CD4-positive, alpha-beta T cell treated with Interleukin-4 for 4 hours (primary cell): ENCODE measurements at regions not wholly inside any gene's neighbourhood (a gene's known extent, or its start where the extent isn't known, plus 50 kb on each side); places are given as distances from the start of the nearest gene placed in this dataset.

Source experiments
- DNase-seq: peaks from one replicate; pipeline ENCODE4 v3.0.0-alpha.2; 2020

DNA sequence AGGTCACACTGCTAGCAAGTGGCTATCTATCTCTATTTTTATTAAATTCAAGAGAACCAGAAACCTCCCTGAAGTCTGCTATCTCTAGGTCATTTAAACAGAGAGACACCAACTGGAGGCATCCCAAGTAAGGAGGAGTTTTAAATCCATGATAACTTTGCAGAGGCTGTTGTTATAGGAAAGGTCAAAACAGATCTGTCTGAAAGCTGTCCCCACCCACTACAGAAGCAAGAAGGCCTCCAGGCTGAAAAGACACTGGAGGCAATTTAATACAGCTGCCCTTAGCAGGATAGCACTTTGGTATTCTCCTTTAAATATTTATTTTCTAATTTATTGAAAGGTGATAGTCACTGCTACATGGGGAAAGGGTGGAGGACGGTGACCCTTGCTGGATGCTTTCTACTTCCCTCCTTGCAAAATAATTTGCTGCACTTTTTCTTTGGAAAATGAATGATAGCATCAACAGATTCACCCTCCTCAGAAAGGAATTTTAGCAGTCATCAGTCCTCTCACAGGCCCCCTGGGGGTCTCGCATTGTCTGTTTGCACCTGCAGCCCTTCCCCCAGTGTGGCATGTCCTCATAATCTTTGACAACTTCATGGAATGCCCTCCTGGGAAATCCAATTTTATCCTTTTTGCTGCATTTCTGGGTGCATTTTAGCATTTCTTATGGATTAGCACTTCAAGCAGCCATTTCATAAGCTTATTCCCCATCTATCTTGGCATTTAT lies 429.5 kb upstream of the TNP1 start:
- DNase-seq: no peak

DNA sequence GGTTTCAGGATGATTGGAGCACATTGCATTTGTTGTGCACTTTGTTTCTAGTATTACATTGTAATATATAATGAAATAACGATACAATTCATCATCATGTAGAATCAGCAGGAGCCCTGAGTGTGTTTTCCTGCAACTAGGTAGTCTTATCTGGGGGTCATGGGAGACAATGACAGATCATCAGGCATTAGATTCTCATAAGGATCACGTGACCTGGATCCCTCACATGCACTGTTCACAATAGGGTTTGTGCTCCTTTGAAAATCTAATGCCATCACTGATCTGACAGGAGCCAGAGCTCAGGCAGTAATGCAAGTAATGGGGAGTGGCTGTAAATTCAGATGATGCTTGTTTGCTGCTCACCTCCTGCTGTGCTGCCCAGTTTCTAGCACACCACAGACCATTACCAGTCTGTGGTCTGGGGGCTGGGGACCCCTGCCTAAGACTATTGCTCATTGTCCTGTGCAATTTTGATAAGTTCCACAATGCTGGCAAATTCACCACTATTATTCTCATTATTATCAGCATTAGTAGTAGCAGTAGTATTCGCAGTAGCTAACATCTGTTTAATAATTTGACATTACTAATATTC lies 428.7 kb upstream of the TNP1 start:
- DNase-seq: no peak

DNA sequence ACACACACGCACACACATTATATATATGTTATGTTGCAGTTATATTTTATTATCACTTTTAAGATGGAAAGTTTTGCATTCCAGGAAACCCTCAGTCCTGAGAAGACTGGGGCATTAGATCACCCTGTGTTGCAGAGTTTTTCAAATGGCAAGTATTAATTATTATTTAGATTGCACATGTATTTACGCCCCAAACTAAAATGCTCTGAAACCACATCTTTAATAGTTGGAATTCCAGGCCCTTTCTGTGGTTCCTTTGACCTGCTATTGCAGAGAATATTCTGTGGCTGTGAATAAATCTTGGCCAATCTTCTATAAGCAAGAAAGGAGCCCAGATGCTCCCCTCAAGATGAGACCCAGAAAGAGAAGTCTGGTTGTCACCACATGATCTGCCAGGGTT lies 427.0 kb upstream of the TNP1 start:
- no peak for DNase-seq

DNA sequence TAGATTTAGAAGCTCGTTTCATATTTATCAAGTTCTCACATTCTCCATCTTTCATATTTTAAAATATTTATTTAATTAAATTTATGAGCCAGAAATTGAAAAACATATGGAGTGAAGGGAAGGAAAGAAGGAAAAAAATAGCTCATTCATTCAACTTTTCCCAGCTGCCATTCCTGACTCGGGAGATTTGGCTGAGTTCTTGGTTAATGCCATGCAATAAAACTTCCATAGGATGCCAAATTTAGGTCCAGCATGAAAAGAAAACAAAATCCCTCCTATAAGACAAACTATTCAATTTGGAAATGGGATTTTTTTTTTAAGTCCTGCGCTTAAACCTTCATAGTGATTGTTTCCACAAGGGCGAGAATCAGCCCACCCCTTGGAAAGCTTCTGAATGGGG lies 426.1 kb upstream of the TNP1 start:
- DNase-seq: no peak

DNA sequence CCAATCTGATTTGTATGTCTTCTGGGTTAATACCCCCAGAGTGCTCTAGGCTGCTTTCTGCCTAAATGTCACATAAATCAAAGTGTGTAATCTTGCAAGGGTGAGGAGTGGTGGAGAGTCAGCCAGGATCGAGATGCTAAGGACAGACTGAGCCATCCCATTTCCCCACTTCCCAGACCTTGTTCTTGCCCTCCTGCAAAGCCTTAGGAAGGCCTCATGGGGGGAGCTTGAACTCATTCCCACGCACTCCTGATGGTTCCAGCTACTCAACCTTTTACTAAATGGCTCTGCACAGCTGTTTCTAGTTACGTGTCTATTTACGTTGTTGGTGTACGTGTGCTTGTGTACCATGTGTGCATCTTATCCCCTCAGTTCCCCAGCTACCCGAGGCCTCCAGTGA lies 423.6 kb upstream of the TNP1 start:
- DNase-seq: no peak

DNA sequence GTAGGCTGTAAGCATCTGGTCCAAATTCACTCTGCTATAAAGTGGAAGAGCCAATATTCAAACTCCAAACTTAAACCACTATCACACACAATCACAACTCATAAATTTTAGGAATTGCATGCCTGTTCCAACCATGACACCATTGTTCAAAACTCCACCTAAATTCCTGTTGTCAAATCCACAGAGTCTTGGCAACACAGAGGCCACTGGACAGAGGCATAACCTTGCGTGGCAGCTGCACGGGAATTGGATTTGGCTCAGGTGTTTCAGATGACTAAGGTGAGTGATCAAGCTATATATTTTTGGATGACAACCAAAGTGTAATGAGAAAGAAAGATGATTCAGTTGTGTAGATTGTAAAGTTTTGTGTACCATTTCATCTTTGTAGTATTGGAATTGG lies 422.7 kb upstream of the TNP1 start:
- DNase-seq: no peak

DNA sequence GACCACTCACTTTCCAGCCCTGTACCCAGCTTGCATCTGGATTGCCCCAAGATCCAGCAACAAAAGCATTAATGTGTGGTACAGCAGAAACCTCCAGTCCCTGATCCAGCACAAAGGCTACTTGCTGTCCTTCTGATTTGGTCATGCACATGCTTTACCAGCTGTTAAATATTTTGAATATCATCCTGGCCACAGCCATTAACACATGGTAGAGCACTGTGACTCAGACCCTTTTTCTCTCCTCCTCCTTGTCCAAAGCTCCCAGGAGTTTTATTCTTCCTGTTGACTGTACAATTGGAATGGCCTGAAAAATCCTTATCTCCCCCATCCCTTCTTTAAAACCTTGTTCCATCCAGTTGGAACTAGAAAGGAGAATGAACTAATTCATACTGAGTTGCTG lies 419.7 kb upstream of the TNP1 start:
- DNase-seq: no peak

DNA sequence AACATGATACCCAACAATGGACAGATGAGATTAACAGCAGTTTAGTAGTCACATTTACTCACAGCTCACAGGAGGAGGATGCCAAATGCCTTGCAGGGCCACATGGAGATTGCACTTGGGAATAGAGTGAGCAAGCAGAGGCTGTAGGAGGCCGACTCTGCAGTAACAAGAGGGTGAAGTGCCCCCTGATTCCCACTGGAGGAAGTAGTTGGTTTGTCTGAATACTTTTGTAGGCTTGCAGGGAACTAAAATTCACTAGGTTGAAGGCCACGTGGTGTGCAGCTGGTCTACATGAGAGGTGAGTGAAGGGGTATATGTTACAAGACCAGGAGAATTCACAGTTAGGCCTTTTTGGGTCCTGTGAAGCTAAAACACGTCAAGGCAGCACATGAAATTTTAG lies 419.3 kb upstream of the TNP1 start:
- DNase-seq: no peak

DNA sequence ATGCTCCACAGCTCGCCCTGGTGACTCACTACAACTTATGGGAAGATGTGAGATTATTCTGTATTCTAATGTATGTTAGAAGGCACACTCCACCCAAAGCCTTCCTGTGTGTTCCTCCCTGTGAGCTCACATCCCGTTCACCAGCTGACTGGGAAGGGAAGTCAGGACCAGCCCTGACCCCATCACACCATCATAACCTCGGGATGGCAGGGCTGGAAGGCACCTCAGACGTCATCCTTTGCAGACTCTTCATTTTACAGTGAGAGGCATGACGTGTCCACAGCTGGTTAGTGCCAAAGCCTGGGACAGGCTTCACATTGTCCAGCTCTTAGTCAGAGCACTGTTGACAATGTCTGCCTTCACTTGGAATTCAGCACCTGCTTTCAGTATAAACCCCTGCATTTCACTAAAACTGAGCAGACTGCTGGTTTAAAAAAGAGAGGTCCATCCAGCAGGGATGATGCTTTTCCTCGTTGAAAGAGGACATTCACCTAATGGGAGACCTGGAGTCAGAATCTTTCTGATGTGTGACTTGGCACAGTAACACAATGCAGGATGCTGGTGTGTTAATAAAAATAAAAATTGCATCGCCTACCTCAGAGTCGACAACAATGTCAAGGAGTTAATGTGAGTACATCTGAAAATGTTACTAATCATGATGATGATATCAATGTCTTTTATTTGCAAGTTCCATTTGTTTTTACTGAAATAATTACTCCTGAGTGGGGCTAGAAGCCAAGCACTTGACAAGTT lies 418.0 kb upstream of the TNP1 start:
- DNase-seq: no peak

DNA sequence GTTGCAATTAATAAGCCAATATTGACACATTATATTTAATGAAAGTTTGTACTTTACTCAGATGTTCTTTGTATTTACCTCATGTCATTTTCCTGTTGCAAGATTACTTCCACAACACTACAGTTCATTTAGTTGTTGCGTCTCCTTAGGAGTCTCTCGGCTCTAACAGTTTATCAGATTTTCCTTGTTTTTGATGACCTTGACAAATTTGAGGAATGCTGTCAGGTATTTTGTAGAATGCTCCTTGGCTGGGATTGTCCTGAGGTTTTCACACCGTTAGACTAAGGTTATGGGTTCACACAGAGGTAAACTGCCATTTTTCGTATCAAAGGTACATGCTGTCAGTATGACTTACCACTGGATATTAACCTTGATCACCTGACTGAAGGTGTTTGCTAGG lies 416.6 kb upstream of the TNP1 start:
- no peak for DNase-seq

DNA sequence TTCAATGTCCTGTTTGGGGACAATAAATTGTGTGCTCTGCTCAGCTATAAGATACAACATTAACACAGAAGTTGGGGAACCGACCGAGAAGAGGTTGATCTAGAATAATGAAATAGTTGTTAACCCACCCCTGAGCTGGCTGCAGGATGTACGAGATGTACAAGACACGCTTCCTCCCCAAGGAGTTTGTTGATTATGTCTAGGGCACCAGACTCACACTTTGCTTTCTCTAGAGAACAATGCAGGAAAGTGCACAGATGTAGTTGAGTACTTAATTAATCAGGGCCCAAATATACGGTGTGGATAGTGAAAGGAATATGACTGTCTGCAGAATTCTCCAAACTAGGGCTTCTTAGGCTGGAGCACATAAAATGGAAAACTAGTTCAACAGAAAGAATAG lies 415.2 kb upstream of the TNP1 start:
- no peak for DNase-seq

DNA sequence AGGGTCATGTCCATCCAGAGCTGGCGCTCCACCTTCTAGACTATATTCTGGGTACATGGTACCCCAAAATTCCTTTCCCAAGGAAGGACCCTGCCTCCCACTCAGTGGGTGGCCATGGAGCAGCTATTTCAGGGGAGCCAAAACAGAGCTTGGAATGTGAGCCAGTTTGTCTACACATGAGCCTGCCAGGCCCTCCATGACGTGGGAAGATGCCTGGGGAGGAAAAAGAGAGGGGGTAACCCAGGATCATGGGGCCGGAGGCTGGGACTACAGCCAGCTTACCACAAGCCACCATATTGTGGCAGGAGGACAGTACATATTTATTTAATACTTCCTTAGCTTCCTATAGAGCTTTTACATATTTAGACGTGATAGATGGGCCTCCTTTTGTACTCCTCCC lies 414.7 kb upstream of the TNP1 start:
- DNase-seq: no peak

DNA sequence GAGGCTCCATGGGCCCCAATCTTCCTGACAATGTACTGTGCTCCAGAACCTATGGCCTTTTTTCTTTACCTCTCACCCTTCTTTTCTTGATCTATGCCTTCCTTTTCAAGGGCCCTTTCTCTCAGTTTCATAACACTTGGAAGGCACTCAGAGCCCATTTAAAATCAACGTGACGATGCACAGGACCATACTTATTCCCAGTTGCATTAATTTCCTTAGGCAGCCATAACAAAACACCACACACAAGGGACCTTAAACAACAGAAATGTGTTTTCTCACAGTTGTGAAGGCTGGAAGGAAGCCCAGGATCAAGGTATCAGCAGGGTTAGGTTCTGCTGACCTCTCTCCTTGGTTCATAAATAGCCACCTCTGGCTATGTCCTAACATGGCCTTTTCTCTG lies 414.0 kb upstream of the TNP1 start:
- DNase-seq: no peak

DNA sequence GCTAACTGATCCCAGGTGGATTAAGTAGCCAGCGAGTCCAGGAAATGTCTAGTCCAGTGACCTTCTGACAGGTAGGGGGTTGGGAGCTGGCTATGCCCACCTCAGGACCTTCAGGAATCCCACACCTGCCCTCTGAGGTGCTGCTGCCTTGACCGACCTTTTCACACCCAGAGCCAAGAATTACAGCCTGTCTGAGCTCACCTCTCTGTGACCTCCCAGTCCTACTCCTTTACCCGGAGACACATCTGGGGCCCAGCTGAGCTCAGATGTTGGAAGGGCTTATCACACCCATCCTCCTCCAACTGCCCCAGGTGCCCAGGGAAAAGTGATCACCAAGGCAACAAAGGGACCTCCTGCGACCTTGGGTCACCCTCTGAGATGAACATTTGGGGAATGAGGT lies 413.3 kb upstream of the TNP1 start:
- DNase-seq: no peak

DNA sequence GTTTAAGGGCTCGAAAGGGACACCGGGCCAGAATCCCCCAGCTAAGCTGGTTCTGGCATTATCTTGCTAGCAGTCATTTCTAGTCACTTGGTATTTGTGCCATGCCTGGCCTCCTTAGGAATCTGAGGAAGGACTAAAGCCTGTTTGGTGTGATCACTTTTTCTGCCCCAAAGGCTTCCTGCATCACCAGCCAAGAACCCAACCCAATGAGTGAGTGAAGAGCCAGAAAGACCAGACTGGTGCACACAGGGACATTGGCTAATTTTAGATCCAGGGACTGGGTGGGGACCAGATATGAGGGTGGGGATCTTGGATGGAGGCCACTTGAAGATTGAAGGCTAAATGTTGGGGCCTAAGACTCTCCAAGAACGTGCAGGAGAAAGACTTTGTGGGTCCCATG lies 411.9 kb upstream of the TNP1 start:
- DNase-seq: no peak

DNA sequence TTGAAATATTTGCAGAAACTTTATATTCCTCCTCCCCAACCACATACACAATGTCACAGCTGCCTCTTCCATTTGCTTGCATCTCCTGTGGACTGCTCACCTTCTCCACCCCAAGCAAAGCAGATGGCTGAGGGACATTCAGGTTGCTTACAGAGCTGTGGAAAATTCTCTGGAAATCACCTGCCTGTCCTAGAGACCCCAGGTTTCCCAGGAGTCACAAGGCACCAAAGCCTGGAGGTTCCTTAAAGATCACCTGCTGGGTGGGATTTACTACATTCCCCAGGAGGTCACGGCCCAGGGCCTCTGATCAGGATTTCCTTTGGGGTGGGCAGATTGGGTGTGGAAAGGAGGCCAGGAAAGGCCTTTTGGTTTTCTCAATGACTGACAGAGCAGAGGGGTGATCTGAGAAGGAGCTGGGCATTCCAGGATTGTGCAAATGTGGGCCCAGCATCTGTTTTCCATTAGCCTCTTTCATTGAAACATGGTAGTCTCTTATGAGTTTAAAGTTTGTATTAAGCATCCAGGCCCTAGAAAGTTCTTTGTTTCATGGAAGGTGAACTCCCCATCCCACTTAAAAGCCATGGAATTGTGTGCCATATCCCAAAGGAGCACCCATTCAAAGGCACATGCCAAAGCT lies 410.7 kb upstream of the TNP1 start:
- no peak for DNase-seq

DNA sequence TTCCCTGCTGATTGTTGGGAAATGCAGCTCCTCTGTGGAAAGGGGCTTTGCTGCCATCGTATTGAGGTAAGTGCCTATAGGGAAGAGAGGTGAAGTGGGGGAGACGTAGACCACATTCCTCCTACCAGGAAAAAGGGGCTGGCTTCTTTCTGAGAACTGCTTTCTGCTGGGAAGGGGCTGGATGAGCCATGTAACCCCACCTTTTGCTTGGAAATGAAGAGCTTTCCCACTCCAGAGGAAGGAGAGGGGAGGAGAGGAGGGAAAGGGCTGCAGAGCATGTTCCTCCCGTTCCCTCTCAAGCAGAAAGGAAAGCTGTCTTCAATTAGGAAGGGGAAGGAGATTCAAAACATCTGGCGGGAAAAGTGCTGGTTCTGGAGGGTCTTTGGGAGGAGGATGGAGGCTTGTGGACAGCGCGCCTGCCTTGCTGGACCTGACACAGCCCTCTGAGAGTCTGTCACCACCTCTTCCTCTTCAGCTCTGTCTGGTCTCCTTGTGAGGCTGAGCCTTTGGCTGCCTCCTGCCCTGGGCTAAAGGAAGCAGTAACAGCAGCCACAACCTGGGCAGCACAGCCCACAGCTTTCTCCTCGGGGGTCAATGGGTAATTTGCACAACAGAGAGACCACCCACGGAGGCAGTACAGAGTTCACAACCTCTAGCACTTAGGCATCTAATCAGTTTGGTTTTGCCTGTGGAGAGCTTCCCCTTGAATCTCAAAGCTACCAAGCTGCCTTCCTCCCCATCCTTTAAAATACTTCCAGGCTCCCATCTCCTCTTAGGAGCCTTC lies 410.0 kb upstream of the TNP1 start:
- no peak for DNase-seq

DNA sequence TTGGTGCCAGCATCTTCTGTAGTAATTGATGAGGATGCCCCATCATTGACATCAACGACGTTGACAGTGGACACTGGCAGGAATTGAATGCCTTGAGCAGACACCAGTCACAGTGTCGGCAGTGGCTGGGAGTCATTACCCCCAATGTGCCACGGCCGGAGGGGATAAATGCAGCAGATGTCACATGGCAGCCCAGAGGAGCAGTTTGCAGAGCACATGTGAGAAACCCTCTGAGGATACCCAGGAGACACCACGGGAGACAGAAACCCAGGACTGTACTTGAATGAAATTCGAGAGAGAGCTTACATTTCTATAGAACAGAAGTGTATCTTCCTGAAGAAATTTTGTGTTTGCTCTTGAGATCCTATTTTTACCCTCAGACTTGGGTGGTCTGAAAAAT lies 409.1 kb upstream of the TNP1 start:
- DNase-seq: no peak

DNA sequence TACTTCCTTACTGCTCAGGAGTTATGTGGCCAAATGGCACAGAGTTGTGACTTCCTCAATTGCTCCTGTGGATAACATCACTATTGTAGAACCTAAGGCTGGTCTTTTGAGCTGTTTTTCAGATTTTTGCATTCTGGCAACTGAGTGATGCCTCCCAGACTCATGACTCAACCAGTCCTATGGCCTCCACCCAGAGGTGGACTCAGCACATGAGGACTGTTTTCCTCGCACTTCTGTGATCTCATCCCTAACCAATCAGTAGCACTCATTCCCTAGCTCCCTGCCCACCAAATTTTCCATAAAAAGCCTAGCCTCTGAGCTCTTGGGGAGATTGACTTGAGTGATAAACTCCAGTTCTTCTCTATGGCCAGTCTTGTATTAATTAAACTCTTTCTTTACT lies 407.9 kb upstream of the TNP1 start:
- DNase-seq: no peak

DNA sequence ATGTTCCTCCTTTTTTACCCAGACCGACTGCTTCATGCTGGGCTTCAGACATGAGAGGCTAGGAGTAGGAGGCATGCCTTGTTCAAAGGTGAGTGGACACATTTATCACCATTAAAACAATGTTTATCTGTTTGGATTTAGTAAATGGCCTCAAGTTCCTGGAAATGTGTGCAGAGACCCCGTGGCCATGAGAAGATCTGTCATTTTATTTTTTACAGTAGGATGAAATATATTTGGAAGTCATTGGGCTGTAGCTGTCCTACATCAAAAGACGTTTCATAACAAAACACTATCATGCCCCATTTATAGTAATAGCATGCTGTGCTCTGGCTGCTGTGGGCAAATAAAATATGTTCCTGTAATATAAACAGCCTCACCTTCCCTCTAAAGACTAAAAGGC lies 403.9 kb upstream of the TNP1 start:
- no peak for DNase-seq

DNA sequence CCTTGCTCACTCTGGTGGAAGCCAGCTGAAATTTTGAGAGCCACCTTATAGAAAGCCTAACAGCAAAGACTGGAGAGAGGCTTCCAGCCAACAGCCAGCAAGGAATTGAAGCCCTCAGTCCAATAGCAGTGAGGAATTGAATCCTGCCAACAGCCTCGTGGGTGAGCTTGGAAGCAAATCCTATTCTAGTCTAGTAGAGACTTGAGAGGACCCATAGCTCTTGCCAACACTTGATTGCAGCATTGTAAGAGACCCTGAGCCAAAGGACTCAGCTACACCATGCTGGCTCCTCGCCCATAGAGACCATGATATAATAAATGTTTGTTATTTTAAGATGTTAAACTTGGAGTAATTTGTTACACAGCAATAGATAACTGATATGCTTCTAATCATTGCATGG lies 403.0 kb upstream of the TNP1 start:
- DNase-seq: no peak

DNA sequence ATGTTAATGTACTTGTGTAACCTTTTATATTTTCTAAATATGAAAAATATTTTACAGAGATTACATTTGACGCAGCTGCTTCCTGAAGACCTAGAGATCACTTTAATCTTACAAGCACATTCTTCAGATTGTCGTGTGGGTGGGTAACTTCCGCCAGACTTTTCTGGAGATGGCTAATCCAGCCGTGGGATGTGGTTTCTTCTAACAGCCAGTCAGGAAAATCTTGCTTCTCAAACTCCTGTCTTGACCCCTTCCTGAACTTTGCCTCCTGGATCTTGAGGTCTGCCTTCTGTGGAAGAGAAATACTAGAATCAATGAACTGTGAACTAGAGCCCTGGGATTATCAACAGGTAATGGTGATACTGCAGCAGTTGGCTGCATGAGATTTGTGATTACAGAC lies 401.6 kb upstream of the TNP1 start:
- DNase-seq: no peak

DNA sequence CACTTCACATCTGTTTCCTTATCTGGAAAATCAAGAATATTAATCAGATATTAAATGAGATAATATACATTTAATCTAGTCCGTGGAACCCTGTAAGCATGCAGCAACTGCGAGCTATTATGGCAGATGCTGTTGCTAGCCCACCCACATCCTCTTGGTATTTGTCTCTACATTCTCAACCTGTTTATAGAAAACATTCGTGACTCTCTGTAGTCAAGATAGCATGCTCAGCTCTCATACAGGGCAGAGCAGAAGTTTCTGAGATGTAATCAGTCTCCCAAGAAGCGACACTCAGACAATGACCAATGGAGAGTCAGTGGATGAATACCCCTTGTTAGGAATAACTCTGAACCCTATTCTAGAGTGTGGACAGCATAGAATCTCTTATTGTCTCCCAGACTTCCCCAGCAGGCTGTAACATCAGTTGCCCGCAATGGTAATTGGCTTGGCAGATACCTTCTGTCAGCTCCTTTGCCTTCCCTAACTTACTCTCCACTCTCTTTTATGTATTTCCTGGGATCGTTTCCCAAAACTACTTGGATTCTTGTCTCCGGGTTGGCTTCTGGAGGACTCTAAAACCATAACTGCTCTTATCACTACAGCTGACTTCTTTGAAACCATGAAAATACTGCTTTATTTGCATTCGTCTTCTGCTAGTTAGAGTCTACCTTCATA lies 400.7 kb upstream of the TNP1 start:
- DNase-seq: no peak
